H1 (cell line): ENCODE measurements at regions not wholly inside any gene's neighbourhood (a gene's known extent, or its start where the extent isn't known, plus 50 kb on each side); places are given as distances from the start of the nearest gene placed in this dataset.

Experiments used
- CTCF ChIP-seq, 3 experiments: IDR thresholded peaks; 1 replicate in 2 of 3; 2 replicates in 1 of 3; pipeline versions ENCODE4 v1.5.1 to v1.6.1; 2011; ENCODE audit warnings: low read length in 3 of 3, mild to moderate bottlenecking in 3 of 3, inconsistent platforms in 2 of 3, low read depth in 1 of 3, moderate library complexity in 1 of 3; ENCODE audit not compliant: insufficient read depth in 1 of 3; ENCODE audit errors: control extremely low read depth in 1 of 3
- EP300 ChIP-seq, 2 experiments: IDR thresholded peaks; 1 replicate in 1 of 2; 2 replicates in 1 of 2; pipeline ENCODE4 v1.6.1; 2011 to 2012; ENCODE audit warnings: low read depth in 2 of 2, low read length in 2 of 2, mild to moderate bottlenecking in 2 of 2, borderline replicate concordance in 1 of 2, inconsistent platforms in 1 of 2, moderate library complexity in 1 of 2
- EZH2 ChIP-seq: fragments of 200-600 bp; sonication (generic); IDR thresholded peaks from 2 replicates; pipeline ENCODE4 v1.7.1; 2012; ENCODE audit warnings: low read depth, mild to moderate bottlenecking, moderate library complexity, low read length, inconsistent platforms; ENCODE audit not compliant: severe bottlenecking
- MAFK ChIP-seq: IDR thresholded peaks from 2 replicates; pipeline ENCODE4 v1.6.1; 2012; ENCODE audit warnings: low read depth, mild to moderate bottlenecking, improper control_type of control experiment, low read length
- RAD21 ChIP-seq, 2 experiments: IDR thresholded peaks in 1 of 2; conservative IDR thresholded peaks in 1 of 2; 2 replicates each; pipeline ENCODE4 v1.6.1; 2011; ENCODE audit warnings: low read depth in 2 of 2, low read length in 2 of 2, improper control_type of control experiment in 1 of 2, inconsistent platforms in 1 of 2, mild to moderate bottlenecking in 1 of 2, moderate library complexity in 1 of 2
- SP4 ChIP-seq: IDR thresholded peaks from 2 replicates; pipeline ENCODE4 v1.6.1; 2012; ENCODE audit warnings: low read length, inconsistent platforms

GRCh38 chrX:58051346-58051745 is 141.1 kb upstream of the ZXDA start:
- TF ChIP-seq MAFK (no peak), CTCF (IDR thresholded peaks at IDR 0.05; ENCODE audit: control extremely low read depth in 1 of 3, insufficient read depth in 1 of 3, low read depth in 1 of 3, low read length in 3 of 3) (no peak), RAD21 (IDR thresholded peaks at IDR 0.05 in 1 of 2, conservative IDR thresholded peaks at IDR 0.05 in 1 of 2; ENCODE audit: low read depth in 2 of 2, low read length in 2 of 2) (no peak), EZH2 (no peak), EP300 (IDR thresholded peaks at IDR 0.05; ENCODE audit: borderline replicate concordance in 1 of 2, low read depth in 2 of 2, low read length in 2 of 2) (no peak), SP4 (no peak)
